Progenitor cell of endocrine pancreas (in vitro differentiated cells): ENCODE measurements at regions not wholly inside any gene's neighbourhood (a gene's known extent, or its start where the extent isn't known, plus 50 kb on each side); places are given as distances from the start of the nearest gene placed in this dataset.

Experiments
- DNase-seq: peaks from one replicate; pipeline ENCODE4 v3.0.0; 2021; ENCODE audit warnings: low spot score; ENCODE audit not compliant: unreplicated experiment
- H3K27ac Mint-ChIP-seq: 2 replicates; pipeline ENCODE4 v1.8.0; 2021; ENCODE audit warnings: mild to moderate bottlenecking, moderate library complexity, mixed read lengths
- H3K27me3 Mint-ChIP-seq: 2 replicates; pipeline ENCODE4 v1.8.0; 2021; ENCODE audit warnings: mixed read lengths
- H3K36me3 Mint-ChIP-seq: 2 replicates; pipeline ENCODE4 v1.8.0; 2022; ENCODE audit warnings: mixed read lengths; ENCODE audit not compliant: insufficient read depth
- H3K4me1 Mint-ChIP-seq: 2 replicates; pipeline ENCODE4 v1.8.0; 2021; ENCODE audit warnings: low read depth, mixed read lengths
- H3K4me3 Mint-ChIP-seq: 2 replicates; pipeline ENCODE4 v1.8.0; 2021; ENCODE audit warnings: low read depth, mild to moderate bottlenecking, moderate library complexity, mixed read lengths
- H3K9me3 Mint-ChIP-seq: 2 replicates; pipeline ENCODE4 v1.8.0; 2021; ENCODE audit warnings: low read depth, mixed read lengths
- CTCF ChIP-seq: fragments of 200-600 bp; sonication (generic); IDR thresholded peaks from one replicate; pipeline ENCODE4 v1.5.0; 2021; ENCODE audit warnings: antibody characterized with exemption, mild to moderate bottlenecking; ENCODE audit not compliant: unreplicated experiment

DNA sequence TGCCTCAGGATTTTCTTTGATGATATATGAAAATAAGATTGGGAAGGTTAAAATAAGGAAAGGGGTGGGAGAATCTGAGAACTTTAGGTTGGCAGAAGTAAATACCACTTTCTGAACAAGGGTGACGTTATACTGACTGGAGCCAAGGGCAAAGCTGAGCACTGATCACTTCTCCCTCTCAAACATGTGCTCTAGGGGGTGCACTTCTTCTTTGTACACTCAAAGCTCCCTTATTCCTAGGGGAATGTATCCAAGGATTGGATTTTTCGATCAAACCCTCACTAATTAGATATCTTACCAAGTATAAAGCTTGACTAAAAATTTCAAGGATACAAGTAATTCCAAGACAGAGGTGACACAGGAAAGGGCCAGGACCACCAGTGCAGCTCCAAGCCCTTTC lies 243.9 kb upstream of the UMPS start:
- Mint-ChIP-seq H3K4me1 (no peaks in the 10 kb centered on the region), H3K27ac (no peak overlapping the region), H3K36me3 (peaks cover 21% of the 10 kb centered on the region), H3K9me3 (no peaks in the 10 kb centered on the region), H3K27me3 (no peaks in the 10 kb centered on the region), H3K4me3 (no peak overlapping the region)
- peak; percentile 15 for TF ChIP-seq CTCF
- DNase-seq: no peak

DNA sequence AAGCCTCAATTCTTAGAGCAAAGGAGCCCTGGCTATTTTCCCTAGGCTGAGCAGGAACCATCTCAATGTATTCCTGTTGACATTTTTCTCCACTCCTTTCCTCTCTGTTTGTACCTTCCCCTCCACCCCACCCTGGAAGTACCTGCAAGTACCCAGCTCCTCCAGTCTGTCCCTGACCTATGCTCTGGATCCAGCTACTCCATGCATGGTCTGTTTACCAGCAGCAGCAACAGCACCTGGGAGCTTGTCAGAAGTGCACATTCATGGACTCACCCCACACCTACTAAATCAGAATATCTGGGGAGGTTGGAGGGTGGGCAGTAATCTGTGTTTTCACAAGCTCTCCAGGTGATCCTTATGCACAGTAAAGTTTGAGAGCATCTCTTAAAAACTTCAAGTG lies 240.7 kb upstream of the UMPS start:
- no peak for DNase-seq
- no peaks in the 10 kb centered on the region for H3K9me3 Mint-ChIP-seq
- no peak overlapping the region for H3K4me3 Mint-ChIP-seq
- H3K27ac Mint-ChIP-seq: no peak overlapping the region
- TF ChIP-seq CTCF: no peak
- H3K4me1 Mint-ChIP-seq: no peaks in the 10 kb centered on the region
- peaks cover 10% of the 10 kb centered on the region for H3K36me3 Mint-ChIP-seq
- no peaks in the 10 kb centered on the region for H3K27me3 Mint-ChIP-seq

- TF ChIP-seq CTCF: no peak
- H3K4me1 Mint-ChIP-seq: no peaks in the 10 kb centered on the region
- DNase-seq: no peak
- no peaks in the 10 kb centered on the region for H3K27me3 Mint-ChIP-seq
- H3K9me3 Mint-ChIP-seq: no peaks in the 10 kb centered on the region
- H3K4me3 Mint-ChIP-seq: no peak overlapping the region
- H3K27ac Mint-ChIP-seq: no peak overlapping the region
- H3K36me3 Mint-ChIP-seq: peaks cover 10% of the 10 kb centered on the region
Observed at GRCh38 chr3:124491098-124491497, 239.2 kb upstream of the UMPS start.

DNA sequence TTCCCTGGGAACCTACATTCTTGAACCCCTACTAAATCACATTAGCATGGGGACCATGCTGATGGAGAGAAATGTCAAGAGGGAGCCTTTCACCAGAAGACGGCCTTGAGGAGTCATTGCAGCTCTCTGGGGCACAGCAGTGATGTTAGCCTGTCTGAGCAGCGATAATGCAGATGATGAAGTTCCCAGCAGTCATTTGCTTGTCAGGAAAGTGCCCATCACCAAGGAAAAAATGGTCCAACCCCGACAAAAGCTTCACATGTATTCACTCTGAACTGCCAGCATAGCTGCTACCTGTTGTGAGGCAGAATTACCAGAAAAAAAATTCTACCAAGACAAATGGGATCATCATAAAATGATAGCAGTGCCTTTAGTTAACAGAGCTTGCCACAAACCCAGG lies 238.4 kb upstream of the UMPS start:
- Mint-ChIP-seq H3K4me3 (no peak overlapping the region), H3K4me1 (no peaks in the 10 kb centered on the region), H3K36me3 (peaks cover 13% of the 10 kb centered on the region), H3K27ac (no peak overlapping the region), H3K9me3 (no peaks in the 10 kb centered on the region), H3K27me3 (no peaks in the 10 kb centered on the region)
- TF ChIP-seq CTCF: no peak
- no peak for DNase-seq

DNA sequence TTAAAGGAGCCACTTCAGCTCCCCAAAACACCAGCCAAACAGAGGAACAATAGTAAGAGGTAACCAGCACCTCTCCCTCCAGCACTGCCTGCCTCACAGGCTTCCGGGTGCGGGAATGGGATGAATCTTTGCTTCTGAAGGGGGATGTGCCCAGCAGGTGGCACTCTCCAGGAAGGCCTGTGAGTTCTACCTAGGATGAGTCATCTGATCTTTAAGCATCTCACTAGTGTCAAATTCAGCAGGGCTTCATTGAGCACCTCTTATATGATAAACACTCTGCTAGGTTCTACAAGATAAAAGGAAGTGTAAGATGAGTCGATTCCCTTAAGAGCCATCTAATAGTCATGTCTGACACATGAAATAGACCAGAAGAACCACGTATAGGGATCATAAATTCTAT lies 237.4 kb upstream of the UMPS start:
- peaks cover 13% of the 10 kb centered on the region for H3K36me3 Mint-ChIP-seq
- peak; percentile 50 for TF ChIP-seq CTCF
- no peaks in the 10 kb centered on the region for H3K27me3 Mint-ChIP-seq
- no peak overlapping the region for H3K27ac Mint-ChIP-seq
- H3K4me1 Mint-ChIP-seq: no peaks in the 10 kb centered on the region
- no peak for DNase-seq
- no peak overlapping the region for H3K4me3 Mint-ChIP-seq
- H3K9me3 Mint-ChIP-seq: no peaks in the 10 kb centered on the region
